MG63 (cell line): ENCODE measurements at regions not wholly inside any gene's neighbourhood (a gene's known extent, or its start where the extent isn't known, plus 50 kb on each side); places are given as distances from the start of the nearest gene placed in this dataset.
A peak's percentile ranks its signal among the peaks of the same experiment; 100 is the strongest.
"Not testable (repeated sequence)": the region's sequence is repeated elsewhere in the genome, so short reads cannot be mapped to it uniquely, and the experiment has no call there.

Source experiments
- DNase-seq: peaks from one replicate; pipeline ENCODE4 v3.0.0-alpha.2; 2020
- H3K27me3 ChIP-seq: fragments of 250-450 bp; sonication (Bioruptor Pico); 2 replicates; pipeline ENCODE4 v1.5.1; 2020; ENCODE audit warnings: mild to moderate bottlenecking, moderate library complexity
- H3K36me3 ChIP-seq: fragments of 250-450 bp; sonication (Bioruptor Pico); 2 replicates; pipeline ENCODE4 v1.5.1; 2020; ENCODE audit warnings: mild to moderate bottlenecking, moderate library complexity
- H3K4me3 ChIP-seq: fragments of 250-450 bp; sonication (Bioruptor Pico); 2 replicates; pipeline ENCODE4 v1.5.1; 2020; ENCODE audit warnings: mild to moderate bottlenecking, moderate library complexity
- H3K9me3 ChIP-seq: fragments of 250-450 bp; sonication (Bioruptor Pico); 2 replicates; pipeline ENCODE4 v1.5.1; 2020; ENCODE audit warnings: mild to moderate bottlenecking, moderate library complexity

DNA sequence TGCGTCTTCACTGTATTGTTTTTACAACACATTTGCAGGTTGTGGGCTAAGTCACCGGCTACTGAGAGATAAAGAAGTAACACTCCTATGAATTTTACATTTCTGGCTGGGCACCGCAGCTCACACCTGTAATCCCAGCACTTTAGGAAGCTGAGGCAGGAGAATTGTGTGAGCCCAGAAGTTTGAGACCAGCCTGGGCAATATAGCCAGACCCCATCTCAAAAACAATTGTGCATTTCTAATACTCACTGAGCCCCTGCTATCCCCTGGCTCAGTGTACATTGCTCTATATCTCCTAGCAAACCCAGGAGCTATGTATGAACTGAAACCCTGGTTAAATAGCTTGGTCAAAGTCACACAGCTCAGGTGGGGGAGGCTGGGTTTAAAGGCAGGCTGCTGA lies 108.7 kb downstream of the ZNF281 start:
- Histone ChIP-seq H3K36me3 (no peaks in the 10 kb centered on the region), H3K4me3 (no peak overlapping the region), H3K9me3 (no peaks in the 10 kb centered on the region), H3K27me3 (no peaks in the 10 kb centered on the region)
- no peak for DNase-seq

DNA sequence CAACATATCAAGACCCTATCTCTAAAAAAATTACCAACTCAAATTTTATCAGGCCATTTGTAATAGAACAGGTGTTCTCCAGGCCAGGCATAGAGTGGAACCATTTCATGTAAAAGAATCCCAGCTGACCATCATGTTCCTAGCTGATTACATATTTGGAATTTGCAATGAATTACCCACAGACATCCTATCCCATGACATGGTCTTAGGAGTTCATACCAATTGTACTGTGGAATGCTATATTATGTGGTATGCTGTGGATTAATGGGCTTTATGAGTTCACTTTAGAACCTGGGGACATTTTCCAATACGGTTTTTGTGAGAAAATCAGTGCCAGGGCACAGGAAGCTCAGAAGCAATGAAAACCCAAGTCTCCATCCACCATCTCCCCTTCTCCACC lies 110.3 kb downstream of the ZNF281 start:
- no peaks in the 10 kb centered on the region for H3K9me3 ChIP-seq
- no peaks in the 10 kb centered on the region for H3K27me3 ChIP-seq
- no peak overlapping the region for H3K4me3 ChIP-seq
- no peaks in the 10 kb centered on the region for H3K36me3 ChIP-seq
- no peak for DNase-seq

DNA sequence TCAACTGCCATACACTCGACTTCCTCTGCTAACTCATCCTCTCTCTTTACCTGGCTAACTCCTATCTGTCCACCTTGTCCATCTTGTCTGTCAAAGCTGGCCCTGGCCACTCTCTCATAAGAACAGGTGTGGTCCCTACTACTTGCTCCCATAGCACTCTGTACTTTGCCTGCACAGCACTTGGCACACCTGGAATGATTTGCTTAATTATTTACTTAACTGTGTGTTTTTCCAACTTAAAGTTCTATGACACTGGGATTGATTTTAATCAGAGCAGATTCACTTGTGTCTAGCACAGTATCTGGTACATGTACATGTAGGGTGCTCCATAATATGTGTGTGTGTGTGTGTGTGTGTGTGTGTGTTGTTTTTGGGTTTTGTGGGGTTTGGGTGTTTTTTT lies 111.6 kb downstream of the ZNF281 start:
- no peaks in the 10 kb centered on the region for H3K36me3 ChIP-seq
- no peaks in the 10 kb centered on the region for H3K27me3 ChIP-seq
- DNase-seq: no peak
- H3K4me3 ChIP-seq: no peak overlapping the region
- no peaks in the 10 kb centered on the region for H3K9me3 ChIP-seq

DNA sequence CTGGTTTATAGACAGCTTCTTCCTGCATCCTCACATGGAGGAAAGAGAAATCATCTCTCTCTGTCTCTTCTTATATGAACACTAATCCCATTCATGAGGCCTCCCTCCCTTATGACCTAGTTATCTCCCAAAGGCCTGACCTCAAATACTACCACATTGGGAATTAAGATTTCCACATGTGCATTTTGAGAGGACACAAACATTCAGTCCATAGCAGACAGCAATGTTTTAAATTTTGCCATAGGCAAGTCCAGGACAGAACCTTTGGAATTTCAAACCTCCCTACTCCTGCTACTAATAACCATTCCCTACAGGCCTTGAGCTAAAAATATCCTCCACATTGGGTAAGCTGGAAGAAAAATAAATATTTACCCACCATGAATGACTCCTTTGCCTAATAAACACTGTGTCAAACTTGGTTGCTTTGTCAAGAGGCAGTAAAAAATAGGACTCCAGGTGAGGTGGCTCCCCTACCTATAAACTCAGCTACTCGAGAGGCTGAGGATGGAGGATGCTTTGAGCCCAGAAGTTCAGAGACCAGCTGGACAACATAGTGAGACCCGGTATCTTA lies 113.7 kb downstream of the ZNF281 start:
- H3K36me3 ChIP-seq: no peaks in the 10 kb centered on the region
- no peaks in the 10 kb centered on the region for H3K9me3 ChIP-seq
- H3K27me3 ChIP-seq: no peaks in the 10 kb centered on the region
- DNase-seq: no peak
- no peak overlapping the region for H3K4me3 ChIP-seq

DNA sequence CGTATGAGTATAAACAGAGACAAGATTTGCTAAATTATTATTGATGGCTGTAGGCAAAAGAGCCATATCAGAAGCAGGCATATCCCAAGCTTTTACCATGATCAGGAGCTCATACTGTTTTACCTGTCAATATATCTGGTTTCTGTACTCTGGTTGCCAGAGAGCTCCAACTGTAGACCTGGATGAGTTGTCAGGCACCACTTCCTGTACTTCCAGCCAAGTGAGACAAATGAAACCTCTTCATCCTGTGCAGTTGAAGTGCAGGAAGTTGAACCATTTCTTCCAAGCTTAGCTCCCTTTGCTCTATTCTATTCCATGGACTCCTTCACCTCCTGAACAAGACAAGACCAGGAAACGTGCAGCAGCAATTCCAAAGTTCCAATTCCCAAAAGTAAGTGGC lies 115.6 kb downstream of the ZNF281 start:
- no peaks in the 10 kb centered on the region for H3K27me3 ChIP-seq
- H3K9me3 ChIP-seq: no peaks in the 10 kb centered on the region
- no peak overlapping the region for H3K4me3 ChIP-seq
- DNase-seq: no peak
- no peaks in the 10 kb centered on the region for H3K36me3 ChIP-seq

DNA sequence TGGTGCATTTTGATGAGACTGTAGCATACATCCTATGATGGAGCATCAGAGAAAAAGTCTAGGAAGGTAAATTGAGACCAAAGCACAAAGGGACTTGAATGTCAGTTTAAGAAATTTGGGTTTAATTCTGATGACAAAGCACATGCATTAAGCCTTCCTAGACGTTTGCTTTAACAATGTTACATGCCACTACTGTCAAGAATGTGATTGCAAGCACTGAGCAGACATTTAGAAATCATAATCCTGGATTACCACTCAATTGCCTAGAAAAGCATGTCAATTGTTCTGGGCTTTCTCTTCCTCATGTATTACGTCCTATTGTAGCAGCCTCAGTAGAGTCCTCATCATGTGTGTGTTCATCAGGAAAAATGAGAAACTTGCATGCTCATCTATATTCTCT lies 117.1 kb downstream of the ZNF281 start:
- Histone ChIP-seq H3K36me3 (no peaks in the 10 kb centered on the region), H3K4me3 (no peak overlapping the region), H3K27me3 (no peaks in the 10 kb centered on the region), H3K9me3 (no peaks in the 10 kb centered on the region)
- no peak for DNase-seq

DNA sequence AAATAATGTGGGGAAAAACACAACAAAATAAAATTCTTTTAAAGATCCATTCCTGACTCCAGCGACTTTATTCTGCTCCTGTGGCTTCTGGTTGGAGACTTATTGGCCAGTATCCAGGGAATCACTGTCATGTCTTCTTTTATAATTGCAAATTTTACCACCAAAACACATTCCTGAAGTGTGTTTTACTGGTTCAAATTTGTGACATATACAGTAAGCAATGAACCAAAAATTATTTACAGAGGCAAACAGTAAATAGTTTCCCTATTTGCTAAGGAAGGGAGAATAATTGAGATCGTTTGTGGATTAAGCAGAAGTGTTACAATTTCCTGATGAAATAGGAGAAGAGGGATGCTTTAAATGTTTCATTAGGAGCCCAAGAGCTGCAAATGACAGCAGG lies 118.7 kb downstream of the ZNF281 start:
- no peaks in the 10 kb centered on the region for H3K27me3 ChIP-seq
- H3K9me3 ChIP-seq: no peaks in the 10 kb centered on the region
- no peaks in the 10 kb centered on the region for H3K36me3 ChIP-seq
- no peak overlapping the region for H3K4me3 ChIP-seq
- no peak for DNase-seq

DNA sequence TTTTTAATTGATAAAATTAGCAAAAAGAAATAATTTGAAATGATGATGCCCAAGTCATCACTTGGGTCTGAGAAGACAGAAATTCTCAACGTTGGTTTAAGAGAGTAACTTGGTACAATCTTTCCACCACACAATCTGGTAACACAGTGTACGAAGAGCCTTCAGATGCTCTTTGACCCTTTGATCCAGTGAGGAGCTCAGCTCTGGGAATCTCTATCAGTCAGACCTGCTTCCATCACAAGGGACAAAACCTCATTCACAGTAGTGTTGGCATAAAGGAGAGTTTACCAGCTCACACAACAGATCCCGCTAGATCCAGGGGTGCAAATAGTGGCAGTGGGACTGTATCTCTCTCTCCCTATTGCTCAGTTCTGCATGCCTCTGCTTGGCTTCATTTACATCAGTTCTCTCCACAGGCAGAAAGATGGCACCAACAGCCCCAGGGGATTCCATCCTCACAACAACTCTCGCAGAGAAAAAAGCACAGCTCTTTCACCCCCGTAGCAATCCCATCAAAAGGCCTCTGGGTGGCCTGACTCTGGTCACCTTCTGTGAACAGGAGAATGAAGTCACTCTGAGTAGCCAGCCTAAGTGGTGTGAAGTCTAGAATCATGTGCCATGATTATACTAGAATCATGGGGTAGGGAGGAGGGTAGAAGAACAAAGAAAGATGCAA lies 119.7 kb downstream of the ZNF281 start:
- H3K4me3 ChIP-seq: no peak overlapping the region
- no peaks in the 10 kb centered on the region for H3K9me3 ChIP-seq
- no peaks in the 10 kb centered on the region for H3K36me3 ChIP-seq
- peak; percentile 5 for DNase-seq
- H3K27me3 ChIP-seq: no peaks in the 10 kb centered on the region

DNA sequence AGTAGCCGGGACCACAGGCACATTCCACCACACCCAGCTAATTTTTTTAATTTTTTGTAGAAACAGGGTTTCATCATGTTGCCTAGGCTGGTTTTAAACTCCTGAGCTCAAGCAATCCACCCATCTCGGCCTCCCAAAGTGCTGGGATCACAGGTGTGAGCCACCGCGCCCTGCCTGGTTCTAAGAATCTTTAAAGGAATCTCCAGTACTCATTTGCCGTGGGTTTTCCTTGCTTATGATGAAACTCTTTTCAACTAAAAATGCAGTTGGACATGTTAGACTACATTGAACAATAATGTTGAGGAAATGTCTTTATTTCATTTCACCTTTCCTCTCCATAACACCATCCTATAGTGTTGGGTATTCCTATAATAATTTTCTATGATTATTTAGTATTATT lies 121.6 kb downstream of the ZNF281 start:
- Histone ChIP-seq H3K36me3 (no peaks in the 10 kb centered on the region), H3K4me3 (no peak overlapping the region), H3K27me3 (no peaks in the 10 kb centered on the region), H3K9me3 (no peaks in the 10 kb centered on the region)
- DNase-seq: no peak

DNA sequence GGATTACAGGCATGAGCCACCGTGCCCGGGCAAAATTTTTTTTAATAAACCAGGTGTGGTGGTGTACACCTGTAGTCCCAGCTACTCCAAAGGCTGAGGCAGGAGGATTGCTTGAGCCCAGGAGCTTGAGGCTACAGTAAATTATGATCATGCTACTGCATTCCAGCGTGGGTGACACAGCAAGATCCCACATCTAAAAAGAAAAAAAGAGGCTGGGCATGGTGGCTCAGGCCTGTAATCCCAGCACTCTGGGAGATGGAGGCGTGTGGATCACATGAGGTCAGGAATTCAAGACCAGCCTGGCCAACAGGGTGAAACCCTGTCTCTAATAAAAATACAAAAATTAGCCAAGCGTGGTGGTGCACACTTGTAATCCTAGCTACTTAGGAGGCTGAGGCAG lies 125.6 kb downstream of the ZNF281 start:
- not testable (repeated sequence) for H3K27me3 ChIP-seq, DNase-seq, H3K4me3 ChIP-seq, H3K9me3 ChIP-seq, H3K36me3 ChIP-seq

DNA sequence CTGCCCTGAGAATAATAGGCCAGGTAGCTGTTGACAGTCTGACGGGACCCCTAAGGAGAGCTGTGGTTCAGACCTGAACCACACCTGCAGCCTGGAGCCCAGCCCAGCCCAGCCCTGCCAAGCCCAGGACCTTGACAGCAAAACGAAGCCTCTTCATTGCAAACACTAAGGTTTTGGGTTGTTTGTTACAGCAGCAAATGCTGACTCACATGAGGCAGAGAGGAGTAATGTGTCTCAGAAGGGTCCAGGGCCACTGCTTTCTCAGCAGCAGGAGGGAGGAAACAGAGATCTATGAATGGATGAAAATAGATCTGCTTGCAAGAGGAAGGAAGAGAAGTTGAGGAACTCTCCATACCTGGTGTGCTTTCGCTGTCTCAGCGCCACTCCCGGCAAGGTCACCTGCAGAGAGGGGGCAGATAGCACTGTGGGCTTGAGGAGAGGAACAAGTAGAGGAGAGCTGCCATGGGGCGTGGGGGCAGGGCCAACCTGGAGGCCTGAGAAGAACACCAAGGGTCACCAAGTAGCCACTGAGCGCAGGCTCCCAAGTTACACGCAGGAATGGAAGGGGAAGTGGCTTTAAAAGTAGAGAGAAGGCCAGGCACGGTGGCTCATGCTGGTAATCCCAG lies 127.2 kb downstream of the ZNF281 start:
- Histone ChIP-seq H3K4me3 (no peak overlapping the region), H3K9me3 (no peaks in the 10 kb centered on the region), H3K27me3 (no peaks in the 10 kb centered on the region), H3K36me3 (no peaks in the 10 kb centered on the region)
- DNase-seq: no peak

DNA sequence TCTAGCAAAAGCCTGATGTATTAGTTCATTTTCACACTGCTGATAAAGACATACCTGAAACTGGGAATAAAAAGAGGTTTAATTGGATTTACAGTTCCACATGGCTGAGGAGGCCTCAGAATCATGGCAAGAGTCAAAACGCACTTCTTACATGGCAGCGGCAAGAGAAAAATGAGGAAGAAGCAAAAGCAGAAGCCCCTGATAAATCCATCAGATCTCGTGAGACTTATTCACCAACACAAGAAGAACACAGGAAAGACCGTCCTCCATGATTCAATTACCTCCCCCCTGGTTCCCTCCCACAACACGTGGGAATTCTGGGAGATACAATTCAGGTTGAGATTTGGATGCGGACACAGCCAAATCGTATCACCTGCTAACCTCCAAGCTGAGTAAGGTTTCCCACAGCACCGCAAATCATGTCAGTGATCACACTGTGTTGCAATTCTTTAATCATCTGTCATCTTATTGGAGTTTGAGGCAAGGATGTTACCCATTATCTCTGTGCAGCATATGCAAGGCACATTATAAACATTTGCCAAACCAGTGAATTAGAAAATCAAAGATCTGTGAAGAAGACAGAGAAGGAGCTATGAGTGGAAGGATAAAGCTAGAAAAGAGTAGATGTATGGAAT lies 128.5 kb downstream of the ZNF281 start:
- H3K27me3 ChIP-seq: no peaks in the 10 kb centered on the region
- H3K36me3 ChIP-seq: no peaks in the 10 kb centered on the region
- no peak for DNase-seq
- H3K4me3 ChIP-seq: no peak overlapping the region
- H3K9me3 ChIP-seq: no peaks in the 10 kb centered on the region

DNA sequence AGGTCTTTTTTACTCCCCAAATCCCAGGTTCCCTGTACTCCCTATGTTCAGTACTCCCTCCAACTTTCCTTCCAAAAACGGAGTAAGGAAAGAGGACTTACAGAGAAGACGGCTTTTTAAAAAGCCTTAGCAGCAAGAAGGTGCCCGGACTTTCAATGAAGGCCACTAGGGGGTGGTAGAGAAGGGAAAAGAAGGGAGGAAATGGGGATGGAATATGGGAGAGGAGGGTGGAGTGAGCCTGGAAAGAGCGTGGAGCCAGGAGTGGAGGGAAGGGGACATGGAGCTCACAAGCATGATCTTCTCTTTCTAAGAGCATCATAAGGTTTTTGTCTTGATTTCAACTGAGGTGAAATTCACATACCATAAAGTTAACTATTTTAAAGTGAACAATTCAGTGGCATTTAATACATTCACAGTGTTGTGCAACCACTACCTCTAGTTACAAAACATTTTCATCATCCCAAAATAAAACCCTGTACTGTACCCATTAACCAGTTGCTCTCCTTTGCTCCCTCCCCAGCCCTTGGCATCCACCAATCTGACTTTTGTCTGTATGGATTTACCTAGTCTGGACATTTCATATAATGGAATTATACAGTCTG lies 129.9 kb downstream of the ZNF281 start:
- no peaks in the 10 kb centered on the region for H3K27me3 ChIP-seq
- no peak overlapping the region for H3K4me3 ChIP-seq
- peak; percentile 38 for DNase-seq

DNA sequence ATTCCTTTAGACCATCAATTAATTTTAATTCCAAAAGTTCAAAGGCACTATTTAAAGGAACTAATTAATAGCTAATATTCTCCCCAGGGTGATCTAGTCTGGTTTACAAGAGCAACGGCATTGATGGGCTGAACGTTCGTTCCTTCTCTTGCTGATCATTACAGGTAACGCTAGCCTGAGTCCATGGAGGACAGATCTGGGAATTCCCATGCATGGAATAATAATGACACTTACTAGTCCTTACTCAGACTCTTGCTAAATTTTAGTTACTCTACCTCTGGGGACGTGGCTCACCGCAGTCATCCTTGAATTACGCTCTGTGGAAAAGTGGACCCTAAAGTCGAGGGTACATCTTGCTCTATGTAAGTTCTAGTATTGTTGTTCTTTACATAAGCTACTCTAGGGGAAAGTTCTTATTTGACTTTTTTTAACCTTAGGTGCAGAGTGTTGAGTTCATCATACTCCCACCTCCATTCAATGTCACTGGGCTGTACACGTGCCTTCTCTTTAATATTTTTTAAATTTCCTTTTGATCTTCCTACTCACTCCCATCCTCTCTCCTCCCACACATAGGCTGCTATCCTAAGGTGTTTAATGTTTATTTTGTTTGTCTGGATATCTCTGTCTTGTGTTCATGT lies 133.9 kb downstream of the ZNF281 start:
- DNase-seq: no peak

More for the DNA sequence above, 129.9 kb downstream of the ZNF281 start:
- no peaks in the 10 kb centered on the region for H3K9me3 ChIP-seq
- H3K36me3 ChIP-seq: no peaks in the 10 kb centered on the region

DNA sequence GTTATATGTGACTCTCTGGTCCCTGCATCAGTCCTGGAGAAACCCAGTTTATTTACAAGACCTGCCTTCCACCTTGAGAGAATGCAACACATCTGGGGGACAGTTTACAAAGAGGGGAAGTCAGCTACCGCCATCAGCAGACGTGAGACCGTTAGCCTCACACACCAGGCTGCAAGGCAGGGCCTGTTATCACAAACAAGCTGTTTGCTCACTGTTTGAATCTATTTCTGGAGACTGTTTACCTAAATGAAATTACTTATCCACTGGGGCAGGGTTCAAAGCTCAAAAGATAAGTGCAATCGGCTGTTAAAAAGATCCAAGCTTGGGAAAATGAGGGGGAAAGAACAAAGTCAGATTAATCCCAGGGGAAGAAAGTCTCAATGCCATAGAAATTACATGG lies 134.4 kb downstream of the ZNF281 start:
- DNase-seq: no peak
- Histone ChIP-seq H3K9me3 (no peaks in the 10 kb centered on the region), H3K27me3 (no peaks in the 10 kb centered on the region), H3K36me3 (no peaks in the 10 kb centered on the region), H3K4me3 (no peak overlapping the region)

More for the DNA sequence above, 133.9 kb downstream of the ZNF281 start:
- Histone ChIP-seq H3K4me3 (no peak overlapping the region), H3K9me3 (no peaks in the 10 kb centered on the region), H3K36me3 (no peaks in the 10 kb centered on the region), H3K27me3 (no peaks in the 10 kb centered on the region)

DNA sequence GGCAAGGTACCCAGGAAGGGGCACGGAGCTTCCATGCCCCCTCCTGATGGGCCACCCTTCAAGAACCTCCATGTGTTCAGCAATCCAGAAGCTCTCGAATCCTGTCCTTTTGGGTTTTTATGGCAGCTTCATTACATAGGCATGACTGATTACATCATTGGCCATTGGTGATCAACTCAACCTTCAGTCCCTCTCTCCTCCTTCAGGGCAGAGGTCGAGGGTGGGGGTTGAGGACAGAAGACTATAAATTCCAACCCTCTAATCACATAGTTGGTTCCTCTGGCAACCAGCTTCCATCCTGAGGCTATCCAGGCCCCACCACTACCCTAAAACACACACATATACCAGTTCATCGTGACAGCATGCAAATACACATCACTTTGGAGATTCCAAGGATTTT lies 135.7 kb downstream of the ZNF281 start:
- Histone ChIP-seq H3K36me3 (no peaks in the 10 kb centered on the region), H3K4me3 (no peak overlapping the region), H3K27me3 (no peaks in the 10 kb centered on the region), H3K9me3 (no peaks in the 10 kb centered on the region)
- no peak for DNase-seq

DNA sequence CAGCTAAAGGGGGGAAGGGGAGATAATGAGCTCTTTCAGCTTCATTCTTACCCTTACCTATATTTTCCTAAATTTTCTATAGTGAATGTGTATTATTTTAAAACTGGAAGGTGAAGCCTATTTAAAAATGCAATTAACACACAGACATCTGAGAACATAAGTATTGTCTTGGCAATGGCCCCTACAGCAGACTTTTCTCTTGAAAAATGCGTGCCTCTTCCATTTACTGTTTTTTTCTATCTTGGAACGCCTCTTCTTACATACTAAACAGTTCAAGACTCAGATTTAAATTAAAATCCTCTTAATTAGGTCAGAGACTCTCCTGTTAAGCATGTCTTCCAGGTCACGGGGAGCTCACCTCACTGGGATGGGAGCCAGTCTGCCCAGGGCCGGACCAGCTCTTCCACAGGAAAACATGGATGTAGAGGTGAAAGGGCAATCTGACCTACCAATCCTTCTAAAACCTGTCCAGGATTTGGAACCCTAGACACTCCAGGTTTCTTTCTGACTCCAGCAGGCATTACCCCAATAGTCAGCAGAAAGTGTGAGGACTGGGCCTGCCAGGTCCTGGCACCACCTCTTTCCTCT lies 137.3 kb downstream of the ZNF281 start:
- H3K36me3 ChIP-seq: no peaks in the 10 kb centered on the region
- no peaks in the 10 kb centered on the region for H3K9me3 ChIP-seq
- DNase-seq: no peak
- H3K27me3 ChIP-seq: no peaks in the 10 kb centered on the region
- H3K4me3 ChIP-seq: no peak overlapping the region
